ENCODE measurements at regions not wholly inside any gene's neighbourhood (a gene's known extent, or its start where the extent isn't known, plus 50 kb on each side); places are given as distances from the start of the nearest gene placed in this dataset.

- TF ChIP-seq, protein P1, sequence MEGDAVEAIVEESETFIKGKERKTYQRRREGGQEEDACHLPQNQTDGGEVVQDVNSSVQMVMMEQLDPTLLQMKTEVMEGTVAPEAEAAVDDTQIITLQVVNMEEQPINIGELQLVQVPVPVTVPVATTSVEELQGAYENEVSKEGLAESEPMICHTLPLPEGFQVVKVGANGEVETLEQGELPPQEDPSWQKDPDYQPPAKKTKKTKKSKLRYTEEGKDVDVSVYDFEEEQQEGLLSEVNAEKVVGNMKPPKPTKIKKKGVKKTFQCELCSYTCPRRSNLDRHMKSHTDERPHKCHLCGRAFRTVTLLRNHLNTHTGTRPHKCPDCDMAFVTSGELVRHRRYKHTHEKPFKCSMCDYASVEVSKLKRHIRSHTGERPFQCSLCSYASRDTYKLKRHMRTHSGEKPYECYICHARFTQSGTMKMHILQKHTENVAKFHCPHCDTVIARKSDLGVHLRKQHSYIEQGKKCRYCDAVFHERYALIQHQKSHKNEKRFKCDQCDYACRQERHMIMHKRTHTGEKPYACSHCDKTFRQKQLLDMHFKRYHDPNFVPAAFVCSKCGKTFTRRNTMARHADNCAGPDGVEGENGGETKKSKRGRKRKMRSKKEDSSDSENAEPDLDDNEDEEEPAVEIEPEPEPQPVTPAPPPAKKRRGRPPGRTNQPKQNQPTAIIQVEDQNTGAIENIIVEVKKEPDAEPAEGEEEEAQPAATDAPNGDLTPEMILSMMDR (IDR thresholded peaks at IDR 0.05), result no peak
- no peak for TF ChIP-seq EP300 (IDR thresholded peaks at IDR 0.05)
- TF ChIP-seq POLR2A (IDR thresholded peaks at IDR 0.05), result no peak
These were observed 125.6 kb downstream of the KIF2B start for GRCh38 chr17:53948323-53948722.

Data from stomach (tissue), 4 donors.